Kidney epithelial cell (primary cell): ENCODE measurements at regions not wholly inside any gene's neighbourhood (a gene's known extent, or its start where the extent isn't known, plus 50 kb on each side); places are given as distances from the start of the nearest gene placed in this dataset.

Experiments used
- DNase-seq: peaks from one replicate; pipeline ENCODE4 v3.0.0-alpha.2; 2010; ENCODE audit warnings: low read depth
- H3K27me3 ChIP-seq: 2 replicates; pipeline ENCODE4 v1.6.0; 2011; ENCODE audit warnings: low read length; ENCODE audit not compliant: control insufficient read depth, insufficient read depth
- H3K36me3 ChIP-seq: 2 replicates; pipeline ENCODE4 v1.5.1; 2011; ENCODE audit warnings: low read length; ENCODE audit not compliant: control insufficient read depth, insufficient read depth
- H3K4me3 ChIP-seq: 2 replicates; pipeline ENCODE4 v1.5.1; 2011; ENCODE audit warnings: low read depth, mild to moderate bottlenecking, control low read depth, low read length
- TF ChIP-seq, protein P1 (sequence below): IDR thresholded peaks from 2 replicates; pipeline ENCODE4 v1.5.1; 2011; ENCODE audit warnings: mild to moderate bottlenecking, moderate library complexity, low read length, control low read depth, inconsistent platforms; ENCODE audit not compliant: insufficient read depth, poor library complexity, severe bottlenecking

DNA sequence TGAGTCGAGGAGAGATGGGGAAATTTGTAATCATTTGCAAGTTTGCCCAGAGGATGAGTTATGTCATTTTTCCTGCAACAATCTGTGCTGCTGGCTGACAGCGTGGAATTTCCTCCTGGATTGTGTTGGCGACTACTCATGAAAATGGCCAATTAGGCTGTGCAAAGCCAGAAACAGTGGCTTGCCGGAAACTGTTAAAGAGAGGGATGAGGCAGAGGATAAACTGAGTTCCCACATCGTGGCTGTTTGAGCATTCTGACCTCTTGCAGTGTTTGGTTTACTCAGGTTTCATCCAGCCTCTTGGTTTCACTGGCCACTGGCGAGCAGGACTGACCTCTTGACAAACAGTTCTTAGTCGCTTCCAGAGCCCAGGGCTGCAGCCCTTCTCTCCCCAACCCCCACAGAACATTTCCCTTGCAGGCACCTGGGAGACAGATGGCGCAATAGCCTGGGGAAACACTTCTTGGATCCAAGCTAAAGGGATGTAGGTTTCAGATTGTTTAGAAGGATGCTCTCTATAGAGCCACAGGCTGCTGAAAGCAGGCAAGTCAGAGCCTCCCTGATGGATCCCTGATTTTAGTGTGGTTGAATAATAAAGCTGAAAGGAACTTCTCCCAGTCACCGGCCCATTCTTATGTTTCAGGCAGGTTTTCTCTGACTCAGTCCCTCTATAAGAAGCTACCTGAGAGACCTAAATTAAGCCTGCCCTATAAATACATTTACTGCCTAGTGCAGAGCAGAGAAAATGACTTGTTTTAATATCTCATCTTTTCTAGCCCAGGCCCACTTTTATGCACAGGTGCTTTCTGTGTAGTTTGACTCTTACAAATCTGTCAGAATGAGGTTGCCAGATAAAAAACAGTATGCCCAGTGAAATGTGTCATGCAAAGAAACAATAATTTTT lies 92.8 kb upstream of the UBE2E1 start:
- Histone ChIP-seq H3K4me3 (no peak overlapping the region), H3K27me3 (no peaks in the 10 kb centered on the region), H3K36me3 (no peaks in the 10 kb centered on the region)
- DNase-seq, result peak; percentile 52
- TF ChIP-seq, protein P1, sequence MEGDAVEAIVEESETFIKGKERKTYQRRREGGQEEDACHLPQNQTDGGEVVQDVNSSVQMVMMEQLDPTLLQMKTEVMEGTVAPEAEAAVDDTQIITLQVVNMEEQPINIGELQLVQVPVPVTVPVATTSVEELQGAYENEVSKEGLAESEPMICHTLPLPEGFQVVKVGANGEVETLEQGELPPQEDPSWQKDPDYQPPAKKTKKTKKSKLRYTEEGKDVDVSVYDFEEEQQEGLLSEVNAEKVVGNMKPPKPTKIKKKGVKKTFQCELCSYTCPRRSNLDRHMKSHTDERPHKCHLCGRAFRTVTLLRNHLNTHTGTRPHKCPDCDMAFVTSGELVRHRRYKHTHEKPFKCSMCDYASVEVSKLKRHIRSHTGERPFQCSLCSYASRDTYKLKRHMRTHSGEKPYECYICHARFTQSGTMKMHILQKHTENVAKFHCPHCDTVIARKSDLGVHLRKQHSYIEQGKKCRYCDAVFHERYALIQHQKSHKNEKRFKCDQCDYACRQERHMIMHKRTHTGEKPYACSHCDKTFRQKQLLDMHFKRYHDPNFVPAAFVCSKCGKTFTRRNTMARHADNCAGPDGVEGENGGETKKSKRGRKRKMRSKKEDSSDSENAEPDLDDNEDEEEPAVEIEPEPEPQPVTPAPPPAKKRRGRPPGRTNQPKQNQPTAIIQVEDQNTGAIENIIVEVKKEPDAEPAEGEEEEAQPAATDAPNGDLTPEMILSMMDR, result peak; percentile 18

DNA sequence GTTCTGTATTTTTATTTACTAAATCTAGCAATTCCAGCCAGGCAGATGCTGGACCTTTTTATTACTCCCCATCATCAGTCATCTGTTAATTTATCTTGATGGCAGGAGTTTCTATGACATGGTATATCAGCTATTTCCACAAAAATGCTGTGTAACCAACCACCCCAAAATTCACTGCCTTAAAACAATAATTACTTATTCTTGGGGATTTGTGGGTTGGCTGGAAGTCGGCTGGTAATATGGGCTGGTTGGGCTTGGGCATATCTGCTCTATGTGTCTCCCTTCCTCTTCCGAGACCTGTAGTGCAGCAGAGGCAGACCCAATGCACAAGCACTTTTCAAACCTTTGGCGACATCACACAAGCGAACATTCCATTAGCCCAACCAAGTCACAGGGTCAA lies 92.1 kb upstream of the UBE2E1 start:
- TF ChIP-seq, protein P1, result no peak
- Histone ChIP-seq H3K27me3 (no peaks in the 10 kb centered on the region), H3K36me3 (no peaks in the 10 kb centered on the region), H3K4me3 (no peak overlapping the region)
- no peak for DNase-seq

DNA sequence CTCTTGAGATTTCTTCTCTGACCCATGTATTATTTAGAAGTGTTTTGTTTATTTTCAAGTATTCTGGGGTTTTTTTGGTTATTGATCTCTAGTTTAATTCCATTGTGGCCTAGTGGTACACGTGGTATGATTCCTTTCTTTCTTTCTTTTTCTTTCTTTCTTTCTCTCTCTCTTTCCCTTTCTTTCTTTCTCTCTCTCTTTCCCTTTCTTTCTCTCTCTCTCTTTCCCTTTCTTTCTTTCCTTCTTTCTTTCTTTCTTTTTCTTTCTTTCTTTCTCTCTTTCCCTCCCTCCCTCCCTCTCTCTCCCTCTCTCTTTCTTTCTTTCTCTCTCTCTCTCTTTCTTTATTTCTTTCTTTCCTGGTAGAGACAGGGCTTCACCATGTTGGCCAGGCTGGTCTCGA lies 85.7 kb upstream of the UBE2E1 start:
- DNase-seq, result no peak
- Histone ChIP-seq H3K27me3 (no peaks in the 10 kb centered on the region), H3K4me3 (no peak overlapping the region), H3K36me3 (no peaks in the 10 kb centered on the region)
- TF ChIP-seq, protein P1, result no peak

DNA sequence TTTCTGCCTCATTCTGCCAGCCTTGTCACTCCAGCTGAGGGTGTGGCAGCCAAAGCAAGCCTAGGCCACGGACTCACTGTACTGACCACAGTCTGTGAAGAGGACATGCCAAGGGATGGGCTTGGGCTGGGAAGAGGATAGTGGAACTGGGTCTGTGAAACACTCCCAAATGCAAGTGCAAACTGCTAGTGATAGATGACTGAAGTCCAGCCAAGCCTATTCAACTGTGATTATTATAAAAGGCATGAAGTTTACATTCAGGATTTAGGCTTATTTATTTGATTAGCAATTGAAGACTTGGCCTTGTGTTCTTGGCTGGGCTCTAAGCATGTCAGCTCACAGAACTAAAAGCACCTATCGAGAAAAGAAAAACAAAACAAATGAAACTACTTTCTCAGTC lies 84.9 kb upstream of the UBE2E1 start:
- H3K27me3 ChIP-seq, result no peaks in the 10 kb centered on the region
- TF ChIP-seq, protein P1, result no peak
- DNase-seq, result no peak
- no peaks in the 10 kb centered on the region for H3K36me3 ChIP-seq
- H3K4me3 ChIP-seq, result no peak overlapping the region

DNA sequence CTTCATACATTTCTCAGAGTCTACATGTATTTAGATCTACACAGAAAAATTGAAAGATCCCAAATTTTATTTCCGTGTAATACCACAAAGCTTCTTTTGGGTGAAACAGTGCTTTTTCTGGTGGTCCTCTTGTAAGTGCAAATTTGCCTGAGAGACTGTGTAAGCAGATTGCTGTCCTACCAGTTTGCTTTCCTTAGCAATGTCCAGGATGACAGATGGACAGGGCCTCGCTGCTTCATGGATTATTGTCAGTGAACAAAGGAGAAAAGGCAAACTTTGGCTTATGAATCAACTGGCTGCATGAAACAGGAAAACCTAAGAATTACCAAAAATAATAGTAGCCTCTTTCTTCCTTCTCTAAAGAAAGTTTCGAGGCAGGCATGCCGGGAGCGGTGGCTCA lies 82.6 kb upstream of the UBE2E1 start:
- TF ChIP-seq, protein P1, result no peak
- DNase-seq, result no peak
- no peaks in the 10 kb centered on the region for H3K27me3 ChIP-seq
- H3K4me3 ChIP-seq, result no peak overlapping the region
- no peaks in the 10 kb centered on the region for H3K36me3 ChIP-seq

DNA sequence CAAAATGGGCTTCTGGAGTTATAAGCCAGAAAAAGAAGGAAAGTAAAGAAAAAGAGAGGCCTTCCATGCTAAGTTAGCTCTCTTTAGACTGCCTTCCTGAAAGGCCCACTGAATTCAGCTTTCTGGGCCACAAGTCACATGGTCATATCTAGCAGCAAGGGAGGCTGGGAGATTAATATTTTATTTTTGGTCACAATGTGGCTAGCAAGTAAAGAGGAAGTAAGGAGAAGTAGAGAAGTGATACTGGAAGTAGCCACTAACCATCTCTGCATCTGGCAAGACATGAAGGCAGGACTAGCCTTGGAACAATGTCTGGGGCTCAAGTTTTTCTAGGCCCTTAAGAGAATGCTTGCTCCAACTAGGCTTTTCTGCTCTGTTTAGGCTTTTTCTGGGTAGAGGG lies 81.8 kb upstream of the UBE2E1 start:
- Histone ChIP-seq H3K27me3 (no peaks in the 10 kb centered on the region), H3K36me3 (no peaks in the 10 kb centered on the region), H3K4me3 (no peak overlapping the region)
- DNase-seq, result no peak
- TF ChIP-seq, protein P1, result no peak
